ENCODE measurements at regions not wholly inside any gene's neighbourhood (a gene's known extent, or its start where the extent isn't known, plus 50 kb on each side); places are given as distances from the start of the nearest gene placed in this dataset.

GRCh38 chr2:5842326-5842725 is 150.1 kb downstream of the SOX11 start:
- no peak for DNase-seq (ENCODE audit: low spot score)

GRCh38 chr2:5845798-5846330 is 153.7 kb downstream of the SOX11 start:
- DNase-seq (ENCODE audit: low spot score), result no peak

GRCh38 chr2:5846881-5847280 is 154.7 kb downstream of the SOX11 start:
- DNase-seq (ENCODE audit: low spot score), result no peak

GRCh38 chr2:5849562-5849961 is 157.4 kb downstream of the SOX11 start:
- no peak for DNase-seq (ENCODE audit: low spot score)

DNA sequence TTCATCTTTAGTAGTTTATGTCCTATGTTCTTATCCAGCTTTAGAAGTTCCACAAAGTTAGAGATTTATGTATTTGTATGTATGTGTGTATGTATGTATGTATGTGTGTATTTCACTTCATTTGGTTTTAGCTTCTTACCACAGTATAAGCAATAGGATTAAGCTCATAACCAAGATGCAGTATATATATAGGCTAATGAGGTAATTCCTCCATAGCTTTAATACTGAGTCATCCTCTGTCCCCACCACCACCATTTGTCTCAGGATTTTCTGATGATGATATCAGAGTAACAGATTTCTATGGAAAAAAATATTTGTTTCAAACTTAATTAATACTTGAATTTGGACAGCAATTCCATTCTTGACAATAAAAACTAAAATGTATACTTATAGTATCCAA is 159.2 kb downstream of the SOX11 start:
- DNase-seq (ENCODE audit: low spot score), result no peak

DNA sequence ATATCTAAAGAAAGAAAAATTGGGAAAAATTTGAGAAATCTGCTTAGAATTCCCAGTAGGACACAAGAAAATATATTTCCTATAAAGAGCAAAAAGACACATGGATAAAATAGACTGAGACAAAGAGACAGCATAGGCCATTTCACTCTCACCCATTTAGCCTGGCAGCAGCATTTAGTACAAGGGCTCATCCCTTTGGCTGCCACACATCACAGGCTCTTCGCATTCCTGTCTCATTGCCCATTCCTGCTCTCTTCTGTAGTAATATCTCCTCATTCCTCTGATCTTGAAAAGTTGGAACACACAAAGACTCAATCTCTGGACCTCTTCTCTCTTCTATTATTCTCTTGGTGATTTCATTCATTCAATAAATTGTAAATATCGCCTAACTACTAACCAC is 162.6 kb downstream of the SOX11 start:
- DNase-seq (ENCODE audit: low spot score), result no peak

DNA sequence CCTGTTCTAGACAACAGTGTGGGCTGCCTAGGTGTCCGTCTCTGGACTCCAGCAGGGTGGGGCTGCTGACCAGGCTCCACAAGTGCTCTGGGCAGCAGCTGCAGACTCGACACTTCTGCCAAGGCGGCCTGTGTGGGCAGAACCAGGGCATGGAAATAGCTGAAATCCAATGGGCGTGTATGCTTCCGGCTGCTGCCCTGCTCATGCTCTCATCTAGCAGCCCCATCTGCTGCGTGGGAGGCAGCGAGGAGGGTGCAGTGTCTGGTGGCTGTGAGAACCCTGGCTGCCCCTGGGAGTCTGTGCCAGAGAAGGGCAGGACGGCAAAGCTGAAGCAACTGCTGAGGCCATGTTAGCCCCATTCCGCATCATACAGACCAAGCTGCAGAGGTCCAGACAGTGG is 174.9 kb downstream of the SOX11 start:
- DNase-seq (ENCODE audit: low spot score), result no peak

- DNase-seq (ENCODE audit: low spot score), result no peak
Measured at GRCh38 chr2:5868931-5869330, 176.7 kb downstream of the SOX11 start.

GRCh38 chr2:5869936-5870335 is 177.8 kb downstream of the SOX11 start:
- DNase-seq (ENCODE audit: low spot score), result no peak

DNA sequence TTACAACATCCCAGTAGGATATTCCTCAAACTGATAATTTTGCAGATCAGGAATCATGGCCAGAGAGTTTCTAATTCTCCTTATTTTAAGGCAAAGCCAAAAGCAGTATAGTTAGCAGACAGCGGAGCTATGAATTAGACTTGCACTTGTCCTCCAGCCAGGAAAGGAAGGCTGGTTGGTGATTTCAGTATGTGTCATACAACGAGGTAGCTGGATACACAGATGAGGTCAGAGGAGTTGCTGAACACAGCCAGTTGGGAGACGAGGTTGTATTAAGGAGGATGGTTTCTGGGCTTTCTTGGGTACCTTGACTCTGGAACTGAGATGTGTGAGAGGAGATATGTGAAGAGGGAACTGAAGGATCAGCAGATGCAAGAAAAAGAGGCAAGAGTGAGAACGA is 185.2 kb downstream of the SOX11 start:
- no peak for DNase-seq (ENCODE audit: low spot score)

DNA sequence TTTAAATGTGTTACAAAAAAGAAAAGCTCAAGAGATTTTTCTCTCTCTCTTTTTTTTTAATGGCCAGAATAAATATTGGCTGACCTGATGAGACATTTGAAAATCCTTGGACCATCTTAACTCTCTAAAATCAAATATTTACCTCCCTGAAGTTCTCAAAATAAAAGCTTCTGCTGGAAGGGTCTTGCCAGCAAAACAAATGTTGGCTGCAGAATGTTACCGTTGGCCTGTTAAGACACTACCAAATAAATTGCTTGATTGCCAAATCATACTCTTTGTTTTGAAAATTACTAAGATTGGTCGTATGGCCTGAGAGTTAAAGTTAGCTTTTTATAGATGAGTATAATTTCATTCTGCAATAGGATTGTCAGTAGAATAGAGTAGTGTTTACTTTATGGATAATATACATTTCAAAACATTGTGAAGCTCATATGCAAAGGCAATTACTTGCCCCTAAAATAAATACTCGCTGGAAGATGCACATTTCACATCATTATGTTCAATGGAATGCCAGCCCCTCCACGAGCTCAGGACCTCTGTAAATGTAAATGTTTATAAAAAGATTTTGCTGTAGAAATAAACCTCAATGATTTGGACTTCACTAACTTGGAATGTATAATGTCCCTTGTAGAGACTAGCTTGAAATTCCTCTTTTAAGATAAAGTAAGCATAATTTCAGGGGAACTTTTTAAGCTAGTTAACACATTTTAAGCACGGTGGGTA is 193.4 kb downstream of the SOX11 start:
- no peak for DNase-seq (ENCODE audit: low spot score)

DNA sequence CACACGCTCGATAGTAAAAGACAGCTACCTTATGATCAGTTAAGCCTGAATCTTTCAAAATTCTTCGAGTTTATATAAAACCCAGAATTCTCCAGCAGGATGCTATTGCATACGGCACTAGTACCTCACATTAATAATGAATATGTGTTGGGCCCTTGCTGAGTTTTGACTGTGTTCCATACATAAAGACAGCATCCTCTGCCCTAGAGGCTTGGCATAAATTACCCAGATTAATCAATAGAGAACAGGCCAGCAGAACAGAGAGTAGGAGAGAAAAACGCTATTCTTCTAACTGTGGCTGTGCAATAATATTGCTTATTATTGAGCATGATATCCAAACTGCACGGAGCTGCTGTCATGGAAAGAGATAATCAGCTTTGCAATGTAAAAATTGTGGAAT is 194.3 kb downstream of the SOX11 start:
- DNase-seq (ENCODE audit: low spot score), result no peak

- no peak for DNase-seq (ENCODE audit: low spot score)
Measured at GRCh38 chr2:5888126-5888525, 195.9 kb downstream of the SOX11 start.

DNA sequence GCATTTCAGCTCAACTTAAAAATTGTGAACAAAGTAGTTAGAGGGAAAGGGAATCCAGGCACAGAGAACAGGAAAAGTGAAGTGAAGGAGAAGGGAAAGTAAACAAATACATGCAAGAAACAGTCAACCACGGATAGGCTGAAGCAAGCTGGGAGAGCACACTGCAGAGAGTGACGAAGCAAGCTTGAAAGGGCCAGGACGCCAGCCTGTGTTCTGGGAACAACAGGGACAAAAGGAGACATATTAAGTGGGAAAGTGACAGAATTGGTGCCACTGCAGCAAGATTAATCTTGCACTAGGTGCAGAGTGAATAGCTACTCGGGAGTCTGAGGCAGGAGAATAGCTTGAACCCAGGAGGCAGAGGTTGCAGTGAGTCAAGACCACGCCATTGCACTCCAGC is 197.3 kb downstream of the SOX11 start:
- DNase-seq (ENCODE audit: low spot score), result no peak

DNA sequence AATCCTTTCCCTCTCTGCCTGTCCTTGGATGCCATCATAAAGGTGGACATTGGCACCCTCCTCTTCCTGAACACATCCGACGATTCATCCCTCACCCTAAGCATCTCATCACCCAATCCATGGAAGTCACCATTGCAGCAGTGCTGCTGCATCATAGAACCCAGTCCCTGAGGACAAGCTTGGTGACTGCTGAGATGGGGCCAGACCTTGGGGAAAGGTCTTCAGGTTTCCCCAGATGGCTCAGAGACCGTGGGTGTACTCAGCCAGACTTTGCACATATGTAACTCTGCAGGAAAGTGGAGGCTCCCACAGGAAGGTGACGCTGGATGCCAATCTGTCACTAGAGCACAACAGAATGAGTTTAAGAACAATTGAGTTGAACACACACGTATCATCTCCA is 202.2 kb downstream of the SOX11 start:
- no peak for DNase-seq (ENCODE audit: low spot score)

- DNase-seq (ENCODE audit: low spot score), result no peak
Measured at GRCh38 chr2:5895284-5895683, 203.1 kb downstream of the SOX11 start.

DNA sequence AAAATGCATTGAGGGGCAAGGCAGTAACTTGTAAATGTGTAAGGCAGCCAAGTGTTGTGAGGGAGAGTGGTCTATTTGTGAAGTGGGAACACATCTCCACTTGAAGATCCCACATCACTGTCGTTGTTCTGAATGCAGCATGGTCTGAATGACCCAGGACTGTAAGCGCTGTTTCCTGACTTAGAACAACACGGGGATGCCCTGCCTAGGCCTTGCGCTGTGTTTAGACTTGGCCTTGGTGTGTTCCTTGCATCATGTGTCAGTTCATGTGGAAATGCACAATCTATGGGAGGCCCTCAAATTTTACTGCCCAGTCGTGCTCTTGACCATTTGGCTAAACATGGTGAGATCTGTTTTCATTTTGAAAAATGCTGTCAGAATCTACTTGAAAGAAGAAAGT is 205.1 kb downstream of the SOX11 start:
- DNase-seq (ENCODE audit: low spot score), result no peak

- no peak for DNase-seq (ENCODE audit: low spot score)
Measured at GRCh38 chr2:5898667-5899066, 206.5 kb downstream of the SOX11 start.

GRCh38 chr2:5905661-5906060 is 213.5 kb downstream of the SOX11 start:
- no peak for DNase-seq (ENCODE audit: low spot score)

GRCh38 chr2:5908071-5908470 is 215.9 kb downstream of the SOX11 start:
- DNase-seq (ENCODE audit: low spot score), result no peak

DNA sequence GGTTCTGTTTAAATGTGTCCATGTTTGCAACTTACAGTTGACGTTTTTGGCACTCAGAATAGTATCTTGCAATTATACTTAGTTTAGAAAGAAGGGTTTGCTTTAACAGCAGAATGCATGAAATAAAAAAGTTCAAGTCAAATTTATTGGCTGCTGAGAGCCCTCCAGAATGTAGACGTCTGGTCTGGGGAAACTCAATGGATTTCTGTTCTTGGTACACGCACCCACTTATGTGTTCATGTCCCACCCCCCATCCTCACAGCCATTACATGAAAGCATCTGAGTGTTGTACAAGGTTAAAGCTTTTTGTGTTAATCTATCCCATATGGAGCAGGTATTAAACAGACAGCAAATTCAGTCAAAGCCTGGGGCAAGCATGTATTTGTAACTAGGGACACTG is 219.5 kb downstream of the SOX11 start:
- no peak for DNase-seq (ENCODE audit: low spot score)

GRCh38 chr2:5913711-5914395 is 221.7 kb downstream of the SOX11 start:
- no peak for DNase-seq (ENCODE audit: low spot score)

DNA sequence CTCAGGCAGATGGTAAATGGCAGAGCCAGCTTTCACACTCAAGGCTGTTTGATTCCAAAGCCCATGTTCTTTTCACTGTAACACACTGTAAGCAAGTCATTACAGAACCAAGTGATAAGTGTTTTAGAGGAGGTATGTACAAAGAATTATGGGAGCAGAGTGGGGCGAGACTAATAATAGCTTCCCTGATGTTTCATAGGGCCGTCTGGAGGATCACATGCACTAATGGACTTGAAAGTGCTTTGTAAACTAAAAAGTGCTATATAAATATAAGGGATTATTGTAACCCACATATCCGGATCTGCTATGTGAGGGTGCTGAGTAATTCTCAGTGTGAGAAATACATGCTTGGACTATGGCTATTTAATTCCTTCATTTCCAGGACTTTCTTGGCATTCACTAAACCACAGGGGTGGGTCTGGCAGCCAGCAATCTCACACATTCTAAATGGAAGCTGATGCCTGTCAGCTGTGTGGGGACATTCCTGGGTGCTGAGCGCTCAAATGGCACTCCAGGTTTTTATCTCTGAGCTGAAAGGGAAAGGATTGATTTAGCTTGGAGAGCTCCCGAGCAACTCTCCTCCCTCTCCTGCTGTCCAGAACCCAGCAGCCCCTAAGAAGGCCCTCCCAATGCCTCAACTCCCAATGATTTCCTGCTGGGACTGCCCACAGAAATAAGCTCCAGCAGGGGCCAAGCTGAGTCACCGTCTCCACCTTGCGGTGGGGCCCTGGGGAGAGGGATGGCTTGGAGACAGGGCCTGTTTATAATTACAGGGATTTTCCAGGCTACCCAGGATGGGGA is 222.8 kb downstream of the SOX11 start:
- DNase-seq (ENCODE audit: low spot score), result no peak
